Muscle layer of colon (tissue), 2 donors: ENCODE measurements at regions not wholly inside any gene's neighbourhood (a gene's known extent, or its start where the extent isn't known, plus 50 kb on each side); places are given as distances from the start of the nearest gene placed in this dataset.

Experiments
- H3K27ac ChIP-seq: one replicate; pipeline ENCODE4 v1.7.0; 2013; ENCODE audit warnings: low read depth, mild to moderate bottlenecking, low read length, moderate library complexity
- H3K27me3 ChIP-seq, 2 donors: one replicate each; pipeline ENCODE4 v1.7.0; 2013; ENCODE audit warnings: low read length in 2 of 2, mild to moderate bottlenecking in 2 of 2; ENCODE audit not compliant: insufficient read depth in 2 of 2, control insufficient read depth in 1 of 2
- H3K36me3 ChIP-seq: one replicate; pipeline ENCODE4 v1.7.0; 2013; ENCODE audit warnings: mild to moderate bottlenecking, low read length; ENCODE audit not compliant: insufficient read depth
- H3K4me1 ChIP-seq: one replicate; pipeline ENCODE4 v1.7.0; 2013; ENCODE audit warnings: mild to moderate bottlenecking, low read length; ENCODE audit not compliant: insufficient read depth
- H3K4me3 ChIP-seq, 2 donors: one replicate each; pipeline ENCODE4 v1.7.0; 2013; ENCODE audit warnings: low read length in 2 of 2, low read depth in 1 of 2, mild to moderate bottlenecking in 1 of 2, moderate library complexity in 1 of 2
- H3K9ac ChIP-seq: one replicate; pipeline ENCODE4 v1.7.0; 2013; ENCODE audit warnings: low read length
- H3K9me3 ChIP-seq: one replicate; pipeline ENCODE4 v1.7.0; 2013; ENCODE audit warnings: mild to moderate bottlenecking, low read length
- donor health status: abdominal sarcoma.
- donor health status: Adenocarcinoma of cecum.

DNA sequence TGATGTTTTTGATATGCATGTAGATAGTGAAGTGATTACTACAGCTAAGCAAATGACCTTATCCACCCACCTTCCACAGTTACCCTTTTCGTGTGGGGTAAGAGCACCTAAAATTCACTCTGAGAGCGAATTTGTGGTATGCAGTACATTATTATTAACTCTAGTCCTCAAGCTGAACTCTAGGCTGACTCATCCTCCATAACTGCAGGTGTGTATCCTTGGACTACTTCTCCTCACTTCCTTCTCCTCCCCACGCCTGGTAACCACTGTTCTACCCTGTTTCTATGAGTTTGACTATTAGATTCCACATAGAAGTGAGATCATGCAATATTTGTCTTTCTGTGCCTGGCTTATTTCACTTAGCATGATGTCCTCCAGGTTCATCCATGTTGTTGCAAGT lies 484.6 kb downstream of the GATA3 start:
- Histone ChIP-seq H3K9me3 (no peaks in the 10 kb centered on the region), H3K4me3 (no peak overlapping the region), H3K27ac (no peak overlapping the region), H3K9ac (no peak overlapping the region), H3K36me3 (no peaks in the 10 kb centered on the region), H3K4me1 (no peaks in the 10 kb centered on the region), H3K27me3 (no peaks in the 10 kb centered on the region)

GRCh38 chr10:8543361-8544056 lies 489.0 kb downstream of the GATA3 start:
- Histone ChIP-seq H3K36me3 (no peaks in the 10 kb centered on the region), H3K27me3 (no peaks in the 10 kb centered on the region), H3K9ac (no peak overlapping the region), H3K4me3 (no peak overlapping the region), H3K27ac (no peak overlapping the region), H3K9me3 (no peaks in the 10 kb centered on the region), H3K4me1 (no peaks in the 10 kb centered on the region)

GRCh38 chr10:8544057-8544380 lies 489.5 kb downstream of the GATA3 start:
- Histone ChIP-seq H3K9me3 (no peaks in the 10 kb centered on the region), H3K4me3 (no peak overlapping the region), H3K36me3 (no peaks in the 10 kb centered on the region), H3K4me1 (no peaks in the 10 kb centered on the region), H3K27ac (no peak overlapping the region), H3K9ac (no peak overlapping the region), H3K27me3 (no peaks in the 10 kb centered on the region)

DNA sequence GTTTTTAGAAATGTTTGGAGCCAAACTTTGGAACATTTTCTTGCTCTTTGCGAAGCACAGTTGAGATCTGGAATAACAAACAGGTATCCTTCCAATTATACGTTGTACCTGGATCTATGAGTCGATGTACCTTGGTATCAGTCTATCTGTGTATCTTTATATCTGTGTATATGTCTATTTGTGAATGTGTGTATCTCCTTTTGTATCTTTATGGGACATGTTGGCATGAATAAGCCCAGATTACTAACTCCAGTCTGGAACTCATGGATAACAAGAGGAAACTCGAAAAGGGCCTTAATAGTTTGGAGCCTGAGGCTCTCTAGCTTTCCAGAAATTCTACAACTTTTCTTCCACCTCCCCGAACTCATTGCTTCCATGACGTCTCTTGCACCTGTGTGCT lies 490.0 kb downstream of the GATA3 start:
- Histone ChIP-seq H3K9me3 (no peaks in the 10 kb centered on the region), H3K27ac (no peak overlapping the region), H3K27me3 (no peaks in the 10 kb centered on the region), H3K9ac (no peak overlapping the region), H3K4me1 (no peaks in the 10 kb centered on the region), H3K36me3 (no peaks in the 10 kb centered on the region), H3K4me3 (no peak overlapping the region)

GRCh38 chr10:8554574-8554973 lies 500.1 kb downstream of the GATA3 start:
- Histone ChIP-seq H3K27me3 (no peaks in the 10 kb centered on the region), H3K4me1 (no peaks in the 10 kb centered on the region), H3K9me3 (no peaks in the 10 kb centered on the region), H3K9ac (no peak overlapping the region), H3K4me3 (no peak overlapping the region), H3K27ac (no peak overlapping the region), H3K36me3 (no peaks in the 10 kb centered on the region)

DNA sequence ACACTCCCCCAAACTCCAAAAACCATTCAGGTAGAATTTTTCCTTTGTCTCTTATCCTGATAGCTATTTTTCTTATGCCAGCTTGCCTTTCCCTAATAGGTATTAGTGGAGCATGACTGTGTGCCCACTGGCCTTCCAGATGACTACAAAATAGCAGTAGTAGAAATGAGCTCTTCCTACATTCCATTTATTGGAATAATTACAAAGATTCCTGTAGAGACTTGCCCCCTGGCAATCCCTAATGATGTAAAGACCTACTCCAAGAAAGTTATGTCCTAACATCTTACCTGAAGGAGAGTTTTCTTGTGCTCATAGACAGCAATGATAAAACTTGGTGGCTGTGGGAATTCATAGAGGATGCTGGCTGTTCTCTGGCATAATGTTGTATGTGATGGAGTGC lies 501.8 kb downstream of the GATA3 start:
- no peaks in the 10 kb centered on the region for H3K9me3 ChIP-seq
- H3K4me1 ChIP-seq: no peaks in the 10 kb centered on the region
- H3K27ac ChIP-seq: no peak overlapping the region
- no peaks in the 10 kb centered on the region for H3K27me3 ChIP-seq
- no peak overlapping the region for H3K9ac ChIP-seq
- no peaks in the 10 kb centered on the region for H3K36me3 ChIP-seq
- no peak overlapping the region for H3K4me3 ChIP-seq

DNA sequence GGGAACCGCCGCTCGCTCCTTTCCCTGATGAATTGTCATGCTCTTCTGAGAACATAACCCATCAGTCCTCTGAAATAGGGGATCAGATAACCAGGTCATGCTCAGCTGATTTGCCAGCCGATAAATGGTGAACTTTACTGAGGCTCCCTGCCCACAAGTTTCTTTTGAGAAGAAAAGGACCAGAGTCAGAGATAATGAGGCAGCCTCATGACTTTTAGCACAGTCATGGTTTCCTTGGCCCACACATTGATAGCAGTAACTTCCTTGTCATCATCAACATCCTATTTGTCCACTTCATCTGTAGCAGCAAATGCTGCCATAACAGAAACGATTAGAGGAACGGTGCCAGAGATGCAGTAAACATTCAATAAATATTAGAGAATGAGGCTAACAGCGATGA lies 509.0 kb downstream of the GATA3 start:
- Histone ChIP-seq H3K4me1 (no peaks in the 10 kb centered on the region), H3K9me3 (no peaks in the 10 kb centered on the region), H3K9ac (no peak overlapping the region), H3K4me3 (no peak overlapping the region), H3K27me3 (no peaks in the 10 kb centered on the region), H3K27ac (no peak overlapping the region), H3K36me3 (no peaks in the 10 kb centered on the region)

- Histone ChIP-seq H3K4me1 (no peaks in the 10 kb centered on the region), H3K27ac (no peak overlapping the region), H3K36me3 (no peaks in the 10 kb centered on the region), H3K4me3 (no peak overlapping the region), H3K9me3 (no peaks in the 10 kb centered on the region), H3K27me3 (no peaks in the 10 kb centered on the region), H3K9ac (no peak overlapping the region)
Observed at GRCh38 chr10:8566737-8567136, 512.2 kb downstream of the GATA3 start.

GRCh38 chr10:8568401-8568800 lies 513.9 kb downstream of the GATA3 start:
- H3K9me3 ChIP-seq: no peaks in the 10 kb centered on the region
- H3K4me1 ChIP-seq: no peaks in the 10 kb centered on the region
- no peaks in the 10 kb centered on the region for H3K27me3 ChIP-seq
- H3K4me3 ChIP-seq: no peak overlapping the region
- no peak overlapping the region for H3K27ac ChIP-seq
- H3K36me3 ChIP-seq: no peaks in the 10 kb centered on the region
- H3K9ac ChIP-seq: no peak overlapping the region

- Histone ChIP-seq H3K4me1 (no peaks in the 10 kb centered on the region), H3K9me3 (no peaks in the 10 kb centered on the region), H3K4me3 (no peak overlapping the region), H3K9ac (no peak overlapping the region), H3K27me3 (no peaks in the 10 kb centered on the region), H3K36me3 (no peaks in the 10 kb centered on the region), H3K27ac (no peak overlapping the region)
Observed at GRCh38 chr10:8575620-8576019, 521.1 kb downstream of the GATA3 start.

DNA sequence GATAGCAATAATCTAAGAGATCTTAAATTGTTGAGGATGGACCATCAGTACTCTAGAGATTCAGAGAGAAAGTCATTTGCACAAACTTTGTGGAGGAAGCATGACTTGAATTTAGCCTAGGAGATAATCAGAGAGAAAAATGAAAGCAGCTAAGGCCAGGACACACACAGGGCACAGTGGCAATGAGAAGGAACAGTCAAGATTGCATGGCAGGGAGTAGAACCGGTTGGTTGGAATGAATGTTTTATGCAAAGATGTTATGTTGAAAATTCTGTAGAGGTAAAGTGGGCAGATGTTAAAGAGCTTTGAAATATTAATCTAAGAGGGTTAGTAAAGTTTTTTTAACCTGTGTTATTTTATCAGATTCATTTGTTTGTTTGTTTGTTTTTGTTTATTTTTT lies 521.8 kb downstream of the GATA3 start:
- Histone ChIP-seq H3K27ac (no peak overlapping the region), H3K27me3 (no peaks in the 10 kb centered on the region), H3K9me3 (no peaks in the 10 kb centered on the region), H3K4me1 (no peaks in the 10 kb centered on the region), H3K4me3 (no peak overlapping the region), H3K9ac (no peak overlapping the region), H3K36me3 (no peaks in the 10 kb centered on the region)

- H3K9ac ChIP-seq: no peak overlapping the region
- H3K4me3 ChIP-seq: no peak overlapping the region
- H3K36me3 ChIP-seq: no peaks in the 10 kb centered on the region
- H3K4me1 ChIP-seq: no peaks in the 10 kb centered on the region
- H3K27me3 ChIP-seq: no peaks in the 10 kb centered on the region
- no peak overlapping the region for H3K27ac ChIP-seq
- no peaks in the 10 kb centered on the region for H3K9me3 ChIP-seq
Observed at GRCh38 chr10:8576911-8577310, 522.4 kb downstream of the GATA3 start.
